SK-N-DZ (cell line): ENCODE measurements at regions not wholly inside any gene's neighbourhood (a gene's known extent, or its start where the extent isn't known, plus 50 kb on each side); places are given as distances from the start of the nearest gene placed in this dataset.
A peak's percentile ranks its signal among the peaks of the same experiment; 100 is the strongest.
"Not testable (repeated sequence)": the region's sequence is repeated elsewhere in the genome, so short reads cannot be mapped to it uniquely, and the experiment has no call there.

Experiments
- DNase-seq: peaks from one replicate; pipeline ENCODE4 v3.0.0-alpha.2; 2015; ENCODE audit warnings: low spot score

DNA sequence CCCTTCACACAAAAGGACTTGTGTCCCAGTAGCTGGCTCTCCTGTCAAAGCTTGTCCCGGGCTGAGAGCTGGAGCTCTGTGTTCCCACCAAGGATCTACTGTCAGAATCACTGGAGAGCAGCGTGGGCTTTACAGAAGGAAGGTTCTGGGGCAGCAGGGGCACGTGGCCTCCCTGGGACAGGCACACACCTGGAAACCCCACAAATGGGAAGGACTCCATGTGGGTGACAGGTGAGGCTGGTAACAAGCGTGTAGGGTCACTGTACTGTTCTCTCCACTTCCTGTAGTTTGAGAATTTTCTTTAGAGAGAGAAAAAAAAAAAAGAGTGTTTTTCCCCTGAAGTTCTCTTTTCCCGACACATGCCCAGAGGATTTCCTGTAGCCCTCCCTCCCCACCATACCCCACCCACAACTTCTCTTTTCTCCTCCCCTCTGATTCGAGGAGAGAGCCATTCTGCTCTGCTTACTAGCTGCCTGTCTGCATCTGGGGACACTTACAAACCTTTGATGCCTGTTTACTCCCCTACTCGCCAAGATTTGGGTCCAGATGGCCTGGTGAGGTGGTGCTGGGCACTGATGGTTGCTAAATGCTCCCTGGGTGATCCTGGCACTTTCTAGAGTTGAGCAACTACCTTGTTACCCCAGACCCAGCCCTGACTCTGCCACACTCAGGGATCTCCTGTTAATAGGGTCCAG is 84.1 kb upstream of the SIRPA start:
- DNase-seq: no peak

DNA sequence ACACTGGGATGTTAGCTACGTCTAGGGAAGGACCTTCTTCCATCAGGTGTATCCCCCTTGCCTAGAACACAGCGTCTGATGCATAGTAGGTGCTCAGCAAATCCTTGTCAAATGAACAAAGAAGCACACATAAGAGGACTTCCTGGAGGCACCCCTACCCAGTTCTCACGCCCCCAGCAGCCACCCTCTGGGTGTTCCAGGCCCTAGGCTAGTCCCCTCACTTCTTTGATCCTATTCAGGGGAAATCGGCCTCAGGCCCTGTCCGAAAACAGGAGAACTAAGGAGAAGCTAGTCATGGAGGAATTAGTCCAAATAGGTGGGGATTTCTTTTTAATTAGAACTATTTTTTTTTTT is 84.7 kb upstream of the SIRPA start:
- no peak for DNase-seq

- no peak for DNase-seq
Measured at GRCh38 chr20:1809611-1810510, 85.3 kb upstream of the SIRPA start.

DNA sequence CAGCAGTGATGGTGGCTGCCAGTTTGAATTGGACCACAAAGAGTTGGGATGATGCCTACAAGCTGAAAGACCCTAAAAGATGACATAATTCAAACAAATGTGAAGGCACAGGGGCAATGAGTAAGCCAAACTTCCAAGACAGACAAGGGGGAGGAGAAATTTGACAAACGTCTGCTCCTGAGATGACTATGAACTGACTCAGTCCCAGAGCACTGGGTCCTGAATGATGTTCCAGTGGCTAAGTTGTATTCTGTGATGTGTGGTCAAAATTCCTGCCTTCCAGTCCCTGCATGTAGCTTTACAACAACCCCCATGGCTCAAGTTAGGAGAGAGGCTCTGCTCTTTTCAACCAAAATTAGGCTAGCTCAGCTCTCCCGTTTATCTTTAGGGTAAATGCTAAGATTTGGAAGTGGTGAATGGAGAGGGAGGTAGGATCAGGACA is 86.1 kb upstream of the SIRPA start:
- no peak for DNase-seq

GRCh38 chr20:1808101-1808500 is 87.1 kb upstream of the SIRPA start:
- no peak for DNase-seq

GRCh38 chr20:1807394-1807793 is 87.8 kb upstream of the SIRPA start:
- DNase-seq: no peak

GRCh38 chr20:1806456-1806855 is 88.8 kb upstream of the SIRPA start:
- DNase-seq: no peak

- no peak for DNase-seq
Measured at GRCh38 chr20:1805816-1806215, 89.4 kb upstream of the SIRPA start.

GRCh38 chr20:1805161-1805581 is 90.0 kb upstream of the SIRPA start:
- no peak for DNase-seq

DNA sequence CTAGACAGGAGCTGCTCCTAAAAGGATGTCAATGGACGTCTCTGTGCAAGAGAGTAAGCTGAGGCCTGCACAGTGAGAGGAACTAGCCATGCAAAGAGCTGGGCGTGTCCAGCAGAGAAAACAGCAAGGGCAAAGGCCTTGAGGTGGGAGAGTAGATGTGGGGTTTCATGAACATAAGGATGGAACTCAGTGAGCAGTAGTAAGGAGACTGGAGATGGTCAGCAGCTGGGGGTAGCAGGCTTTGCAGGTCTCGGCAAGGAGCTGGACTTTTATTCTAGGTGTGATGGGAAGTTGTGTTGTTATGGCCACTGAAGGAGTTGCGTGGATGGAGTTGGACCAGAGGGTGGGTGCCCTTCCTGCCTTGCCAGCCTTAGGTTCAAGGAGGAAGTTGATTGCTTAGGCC is 90.7 kb upstream of the SIRPA start:
- DNase-seq: no peak

DNA sequence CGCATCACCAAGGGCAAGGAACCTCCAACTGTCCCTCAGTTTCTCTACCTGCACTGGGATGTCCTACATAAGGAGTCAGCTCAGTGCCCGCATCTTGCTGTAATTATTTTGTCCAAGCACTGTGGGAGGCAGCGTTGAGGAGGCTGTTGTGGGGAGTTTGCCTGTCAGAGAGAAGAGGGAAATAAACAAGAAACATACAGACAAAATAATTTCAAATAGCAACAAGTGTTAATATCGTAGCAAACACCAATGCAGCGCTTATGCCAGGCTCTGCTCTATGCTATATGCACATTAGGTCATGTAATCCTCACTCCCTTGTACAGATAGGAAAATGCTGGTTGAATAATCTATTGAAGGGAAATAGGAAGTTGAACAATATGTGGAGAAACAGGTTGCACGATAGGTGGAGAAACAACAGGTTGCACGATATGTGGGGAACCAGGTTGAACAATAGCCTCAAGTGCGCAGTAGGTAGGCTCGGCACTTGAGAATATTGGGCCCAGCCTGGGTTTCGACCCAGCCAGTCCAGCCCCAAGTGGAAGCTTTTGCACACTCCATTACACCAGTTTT is 91.2 kb upstream of the SIRPA start:
- no peak for DNase-seq

GRCh38 chr20:1803061-1803931 is 91.9 kb upstream of the SIRPA start:
- no peak for DNase-seq

DNA sequence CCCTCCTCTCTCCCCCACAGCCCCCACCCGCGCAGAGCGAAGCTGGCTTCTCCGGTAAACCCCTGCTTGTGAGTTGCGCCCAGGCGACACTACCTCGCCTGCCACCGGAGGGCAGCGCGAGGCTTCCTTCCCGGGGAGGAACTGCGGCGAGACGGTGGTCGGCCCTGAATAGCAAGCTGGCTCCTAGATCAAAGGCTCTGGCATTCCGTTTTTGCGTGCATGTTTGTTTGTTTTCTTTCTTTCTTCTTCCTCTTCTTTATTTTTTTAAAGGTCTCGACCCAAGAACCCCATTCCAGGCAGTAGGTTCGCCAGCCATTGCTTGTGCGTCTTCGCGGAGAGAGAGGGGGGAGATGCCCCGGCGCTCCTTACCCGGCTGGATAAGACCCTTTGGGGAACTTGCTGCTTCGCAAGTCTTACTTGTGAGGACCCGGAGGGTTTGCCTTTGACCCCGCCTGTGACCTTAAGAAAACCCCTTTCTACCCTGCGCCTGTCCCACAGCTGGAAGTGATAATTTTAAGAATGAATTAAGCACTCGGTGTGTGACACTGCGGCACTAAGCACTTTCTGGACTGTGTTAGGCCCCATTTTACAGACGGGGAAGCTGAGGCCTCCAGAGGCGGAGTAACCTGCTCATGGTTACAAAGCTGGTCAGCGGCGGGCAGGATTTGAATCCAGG is 92.7 kb upstream of the SIRPA start:
- peak; percentile 35 for DNase-seq

- no peak for DNase-seq
Measured at GRCh38 chr20:1801929-1802306, 93.3 kb upstream of the SIRPA start.

DNA sequence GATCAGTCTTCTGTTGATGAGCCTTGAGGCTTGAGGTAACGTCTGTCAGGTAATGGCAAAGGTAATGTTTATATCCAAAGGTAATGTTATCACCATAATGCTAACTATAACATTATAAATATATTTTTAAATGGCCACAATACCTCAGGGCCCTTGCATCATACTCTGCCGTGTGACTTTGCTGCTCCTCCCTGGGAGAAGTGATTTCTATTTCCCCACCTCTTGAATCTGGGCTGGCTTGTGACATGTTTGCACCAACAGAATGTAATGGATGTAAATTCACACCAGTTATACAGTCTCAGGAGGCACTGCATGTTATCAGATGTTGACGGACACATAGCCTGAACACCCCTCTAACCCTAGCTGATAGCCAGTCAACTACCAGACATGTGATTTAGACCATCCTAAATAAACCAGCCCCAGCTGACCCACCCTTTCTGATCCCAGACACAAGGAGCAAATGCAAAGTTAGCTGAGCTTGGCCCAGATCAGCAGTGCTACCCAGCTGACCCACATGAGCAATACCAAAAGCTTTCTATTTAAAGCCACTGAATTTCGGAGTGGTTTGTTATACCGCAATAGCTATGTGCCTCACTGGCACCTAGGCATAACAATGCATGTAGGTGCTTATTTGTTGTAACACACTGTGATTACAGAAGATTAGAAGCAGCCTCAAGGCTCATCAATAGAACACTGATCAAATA is 93.8 kb upstream of the SIRPA start:
- no peak for DNase-seq

DNA sequence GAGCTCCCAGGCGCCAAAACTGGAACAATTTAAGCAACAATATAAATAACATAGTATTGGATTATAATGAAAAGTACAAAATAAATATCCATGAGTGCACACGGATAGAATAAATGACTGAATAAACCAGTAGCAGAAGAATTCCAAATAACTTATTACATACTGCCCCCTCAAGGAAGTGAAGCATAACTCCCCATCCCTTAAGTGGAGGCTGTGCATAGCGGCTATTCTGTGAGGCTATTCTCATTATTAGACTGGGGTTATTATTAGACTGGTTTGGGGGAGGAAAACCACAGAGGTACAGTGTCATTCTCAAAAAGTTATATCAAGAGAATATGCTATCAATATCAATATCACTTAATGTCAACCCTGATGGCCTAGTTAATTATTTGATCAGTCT is 94.4 kb upstream of the SIRPA start:
- DNase-seq: no peak

DNA sequence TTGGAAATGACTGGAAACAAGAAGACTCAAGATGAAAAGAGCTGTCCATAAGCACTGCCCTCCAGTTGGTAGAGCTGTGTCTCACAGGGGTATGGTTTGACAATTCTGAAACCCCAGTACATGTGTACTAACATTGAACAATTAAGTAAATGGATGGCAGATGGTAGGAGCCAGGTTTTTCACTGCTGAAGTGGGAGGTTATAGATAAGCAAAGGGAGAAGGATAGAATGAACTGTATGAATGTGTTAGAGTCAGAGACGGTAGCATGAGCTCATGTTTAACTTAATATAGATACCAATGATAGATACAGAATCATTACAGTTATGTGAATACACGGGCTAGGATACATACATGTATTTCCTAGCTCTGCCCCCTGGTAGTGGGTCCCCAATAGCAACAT is 95.0 kb upstream of the SIRPA start:
- DNase-seq: no peak

- DNase-seq: not testable (repeated sequence)
Measured at GRCh38 chr20:1799746-1800145, 95.5 kb upstream of the SIRPA start.

GRCh38 chr20:1798982-1799381 is 96.2 kb upstream of the SIRPA start:
- DNase-seq: no peak

DNA sequence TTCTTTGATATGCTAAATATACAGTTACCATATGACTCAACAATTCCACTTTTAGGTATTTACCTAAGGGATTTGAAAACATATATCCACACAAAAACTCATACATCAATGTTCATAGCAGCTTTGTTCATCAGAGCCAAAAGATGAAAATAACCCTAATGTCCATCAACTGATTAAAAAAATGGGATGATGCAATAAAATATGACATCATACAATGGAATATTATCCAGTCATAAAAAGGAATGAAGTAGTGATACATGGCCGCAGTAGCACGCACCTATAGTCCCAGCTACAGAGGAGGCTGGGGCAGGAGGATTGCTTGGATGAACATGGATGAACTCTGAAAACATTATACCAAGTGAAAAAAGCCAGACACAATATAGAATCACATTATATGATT is 101.4 kb upstream of the SIRPA start:
- DNase-seq: no peak

DNA sequence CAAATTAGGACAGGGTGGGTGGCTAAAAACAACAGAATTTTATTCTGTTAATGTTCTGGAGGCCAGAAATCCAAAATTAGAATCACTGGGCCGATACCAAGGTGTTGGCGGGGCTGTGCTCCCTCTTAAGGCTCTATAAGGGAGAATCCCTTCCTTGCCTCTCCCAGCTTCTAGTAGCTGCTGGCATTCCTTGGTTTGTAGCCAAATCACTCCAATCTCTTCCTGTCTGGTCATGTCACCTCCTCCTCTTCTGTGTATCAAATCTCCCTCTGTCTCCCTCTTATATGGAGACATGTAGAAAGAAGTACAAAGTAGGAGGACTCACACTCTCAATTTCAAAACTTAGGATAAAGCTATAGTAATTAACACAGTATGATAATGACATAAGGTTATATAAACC is 102.9 kb upstream of the SIRPA start:
- DNase-seq: no peak
